HFF-Myc (cell line): ENCODE measurements at regions not wholly inside any gene's neighbourhood (a gene's known extent, or its start where the extent isn't known, plus 50 kb on each side); places are given as distances from the start of the nearest gene placed in this dataset.

Source experiments
- DNase-seq: peaks from one replicate; pipeline ENCODE4 v3.0.0-alpha.2; 2011; ENCODE audit warnings: low read depth; ENCODE audit errors: extremely low read depth
- H3K4me3 ChIP-seq: replicated peaks from 2 replicates; pipeline ENCODE4 v1.5.1; 2011; ENCODE audit warnings: low read depth, mild to moderate bottlenecking, control low read depth, low read length
- TF ChIP-seq, protein P1 (sequence below): IDR thresholded peaks from 2 replicates; pipeline ENCODE4 v1.5.1; 2012; ENCODE audit warnings: mild to moderate bottlenecking, low read depth, low read length, control low read depth; ENCODE audit errors: missing control alignments

DNA sequence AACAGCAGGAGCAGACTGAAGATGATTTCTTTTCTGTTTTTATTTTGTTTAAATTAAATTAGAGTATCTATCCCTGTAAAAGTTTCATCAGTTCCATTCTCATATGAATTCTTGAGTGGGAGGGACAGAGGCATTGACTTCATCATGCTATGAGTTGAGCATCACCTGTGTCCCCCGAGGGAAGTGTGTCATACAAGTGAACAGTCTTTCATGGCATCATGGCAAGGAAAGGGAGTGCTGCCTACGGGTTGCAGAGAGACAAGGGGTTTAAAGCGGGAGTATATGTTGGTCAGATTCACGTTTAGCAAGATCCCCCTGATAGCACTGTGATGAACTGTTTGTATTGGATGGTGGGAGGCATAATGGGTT lies 52.7 kb upstream of the HIF1A start:
- no peak for DNase-seq
- no peak overlapping the region for H3K4me3 ChIP-seq
- TF ChIP-seq, protein P1, sequence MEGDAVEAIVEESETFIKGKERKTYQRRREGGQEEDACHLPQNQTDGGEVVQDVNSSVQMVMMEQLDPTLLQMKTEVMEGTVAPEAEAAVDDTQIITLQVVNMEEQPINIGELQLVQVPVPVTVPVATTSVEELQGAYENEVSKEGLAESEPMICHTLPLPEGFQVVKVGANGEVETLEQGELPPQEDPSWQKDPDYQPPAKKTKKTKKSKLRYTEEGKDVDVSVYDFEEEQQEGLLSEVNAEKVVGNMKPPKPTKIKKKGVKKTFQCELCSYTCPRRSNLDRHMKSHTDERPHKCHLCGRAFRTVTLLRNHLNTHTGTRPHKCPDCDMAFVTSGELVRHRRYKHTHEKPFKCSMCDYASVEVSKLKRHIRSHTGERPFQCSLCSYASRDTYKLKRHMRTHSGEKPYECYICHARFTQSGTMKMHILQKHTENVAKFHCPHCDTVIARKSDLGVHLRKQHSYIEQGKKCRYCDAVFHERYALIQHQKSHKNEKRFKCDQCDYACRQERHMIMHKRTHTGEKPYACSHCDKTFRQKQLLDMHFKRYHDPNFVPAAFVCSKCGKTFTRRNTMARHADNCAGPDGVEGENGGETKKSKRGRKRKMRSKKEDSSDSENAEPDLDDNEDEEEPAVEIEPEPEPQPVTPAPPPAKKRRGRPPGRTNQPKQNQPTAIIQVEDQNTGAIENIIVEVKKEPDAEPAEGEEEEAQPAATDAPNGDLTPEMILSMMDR, result no peak

DNA sequence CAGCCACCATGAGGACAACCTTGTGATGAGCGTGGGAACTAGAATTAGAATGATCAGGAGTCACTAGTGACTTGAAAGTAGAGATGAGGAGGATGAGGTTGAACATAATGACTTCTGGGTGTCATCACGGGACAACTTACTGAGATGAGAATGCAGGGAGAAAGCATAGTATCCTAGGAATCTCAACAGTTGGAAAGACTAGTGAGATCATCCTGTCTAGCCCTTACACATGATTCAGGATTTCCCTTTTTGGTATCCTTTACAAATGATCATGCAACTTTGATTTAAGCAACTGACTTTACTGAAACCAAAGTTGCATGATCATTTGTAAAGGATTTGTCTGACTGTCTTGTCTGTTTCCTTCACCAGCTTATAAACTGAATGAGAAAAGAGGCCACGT lies 51.8 kb upstream of the HIF1A start:
- TF ChIP-seq, protein P1, result no peak
- H3K4me3 ChIP-seq, result no peak overlapping the region
- no peak for DNase-seq

DNA sequence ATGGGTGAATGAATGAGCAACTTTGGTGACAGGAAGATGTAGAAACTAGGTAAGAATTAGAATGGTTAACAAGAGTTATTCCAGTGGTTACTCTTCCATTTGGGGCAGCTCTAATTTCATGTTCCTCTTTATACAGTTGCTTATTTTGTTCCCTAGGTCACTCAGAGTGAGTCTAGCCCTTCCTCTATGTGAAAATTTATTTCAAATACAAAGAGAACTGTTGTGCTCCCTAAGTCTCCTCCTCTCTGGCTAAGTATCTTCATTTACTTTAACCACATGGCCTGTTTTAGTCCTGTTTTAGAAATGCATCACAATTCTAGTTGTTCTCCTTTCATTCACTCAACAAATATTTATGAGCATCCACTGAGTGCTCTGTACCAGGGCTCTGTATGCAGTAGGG lies 51.1 kb upstream of the HIF1A start:
- H3K4me3 ChIP-seq, result no peak overlapping the region
- TF ChIP-seq, protein P1, result no peak
- DNase-seq, result no peak

GRCh38 chr14:61644834-61645233 lies 50.5 kb upstream of the HIF1A start:
- TF ChIP-seq, protein P1, result no peak
- no peak for DNase-seq

DNA sequence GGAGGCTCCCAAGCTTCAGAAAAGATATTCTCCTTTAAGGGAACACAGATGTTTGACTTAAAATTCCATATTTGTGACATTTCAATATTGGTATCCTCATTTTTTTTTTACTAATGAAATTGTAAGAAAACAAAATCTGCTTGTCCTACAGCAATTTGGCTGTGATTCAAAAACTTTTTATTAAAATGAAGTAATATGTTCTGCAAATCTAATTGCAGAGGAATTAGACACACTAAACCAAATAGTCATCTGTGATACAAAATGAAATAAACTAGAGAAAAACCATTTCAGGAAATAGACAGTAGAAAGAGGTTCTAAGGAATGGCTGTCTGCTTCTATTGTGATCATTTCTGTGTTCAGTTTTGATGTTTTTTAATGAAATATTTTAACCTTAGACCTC lies 50.1 kb upstream of the HIF1A start:
- TF ChIP-seq, protein P1, result no peak
- H3K4me3 ChIP-seq, result no peak overlapping the region
- no peak for DNase-seq

More at GRCh38 chr14:61644834-61645233, 50.5 kb upstream of the HIF1A start:
- H3K4me3 ChIP-seq, result no peak overlapping the region
